Body of pancreas (tissue), 4 donors: ENCODE measurements at regions not wholly inside any gene's neighbourhood (a gene's known extent, or its start where the extent isn't known, plus 50 kb on each side); places are given as distances from the start of the nearest gene placed in this dataset.

Source experiments
- ATAC-seq: fragments of 150-250 bp; one replicate; pipeline ENCODE4 v1.9.1; 2016
- DNase-seq, 4 donors: peaks; one replicate each; pipeline ENCODE4 v3.0.0-alpha.2; 2019
- H3K27ac ChIP-seq, 4 donors: fragments of 200-600 bp; sonication (generic); 1 replicate in 3 of 4; 2 replicates in 1 of 4; pipeline versions ENCODE4 v1.5.1 to v1.6.1; 2016 to 2019; ENCODE audit warnings: mild to moderate bottlenecking in 1 of 4, mixed read lengths in 1 of 4, moderate library complexity in 1 of 4
- H3K27me3 ChIP-seq, 2 donors: fragments of 200-600 bp; sonication (generic); one replicate each; pipeline ENCODE4 v1.6.0; 2016; ENCODE audit warnings: mild to moderate bottlenecking in 1 of 2
- H3K36me3 ChIP-seq, 2 donors: fragments of 200-600 bp; sonication (generic); replicated peaks in 1 of 2; 2 replicates each; pipeline ENCODE4 v1.5.1; 2016; ENCODE audit warnings: low read depth in 2 of 2; ENCODE audit not compliant: insufficient read depth in 1 of 2
- H3K4me1 ChIP-seq: fragments of 200-600 bp; sonication (generic); one replicate; pipeline ENCODE4 v1.6.0; 2016
- H3K4me3 ChIP-seq, 2 donors: fragments of 200-600 bp; sonication (generic); 1 replicate in 1 of 2; 2 replicates in 1 of 2; pipeline ENCODE4 v1.5.1; 2016 to 2019
- H3K9me3 ChIP-seq, 3 donors: fragments of 200-600 bp; sonication (generic); 1 replicate in 2 of 3; 2 replicates in 1 of 3; pipeline ENCODE4 v1.5.1; 2016
- CTCF ChIP-seq, 7 experiments: fragments of 450-650 bp in 4 of 7; fragments of 200-600 bp in 3 of 7; sonication (generic) in 3 of 7; IDR thresholded peaks; one replicate each; pipeline ENCODE4 v1.5.1; 2016 to 2019; ENCODE audit warnings: antibody characterized with exemption in 7 of 7
- POLR2A ChIP-seq, 3 donors: fragments of 450-650 bp; IDR thresholded peaks; one replicate each; pipeline ENCODE4 v1.6.1; 2016; ENCODE audit warnings: antibody characterized with exemption in 3 of 3, mild to moderate bottlenecking in 2 of 3
- WGBS, 2 donors: methylation state at CpG; one replicate each; pipeline ENCODE4 v1.1.5; 2017; 5-methylcytosine and 5-hydroxymethylcytosine counted together
- intact Hi-C: fragments of 100-400 bp; cut with DNase I; formaldehyde crosslinking; loops from one replicate; pipeline ENCODE4 v1.15.1; 2023

- no peak for ATAC-seq
- WGBS, 2 donors: 17 to 23% methylated on average over 5 of the region's 5 CpGs
- H3K27me3 ChIP-seq: no peaks in the 10 kb centered on the region
- no peaks in the 10 kb centered on the region for H3K36me3 ChIP-seq
- peaks cover 8% of the 10 kb centered on the region for H3K4me1 ChIP-seq
- no peaks in the 10 kb centered on the region for H3K9me3 ChIP-seq
- peak in 1 of 4 donors; percentile 9 for DNase-seq
- TF ChIP-seq POLR2A (IDR thresholded peaks at IDR 0.05) (no peak), CTCF (IDR thresholded peaks at IDR 0.05) (no peak)
- H3K4me3 ChIP-seq: no peak overlapping the region
- intact Hi-C loops: no loop called here
- H3K27ac ChIP-seq: peak overlapping the region in 2 of 4 donors; percentile 7 to 36
These were observed 195.6 kb upstream of the CFAP20DC start for GRCh38 chr3:59245300-59245858.

- 94% methylated on average over 6 of the region's 6 CpGs for WGBS, 2 donors
- intact Hi-C loops: no loop called here
- H3K27me3 ChIP-seq: no peaks in the 10 kb centered on the region
- H3K4me3 ChIP-seq: no peak overlapping the region
- peaks cover 8% of the 10 kb centered on the region for H3K4me1 ChIP-seq
- ATAC-seq (no peak), DNase-seq (no peak)
- H3K27ac ChIP-seq: no peak overlapping the region
- H3K9me3 ChIP-seq: no peaks in the 10 kb centered on the region
- TF ChIP-seq POLR2A (IDR thresholded peaks at IDR 0.05): no peak
- no peak for TF ChIP-seq CTCF (IDR thresholded peaks at IDR 0.05)
- no peaks in the 10 kb centered on the region for H3K36me3 ChIP-seq
These were observed 194.5 kb upstream of the CFAP20DC start for GRCh38 chr3:59244343-59244742.

DNA sequence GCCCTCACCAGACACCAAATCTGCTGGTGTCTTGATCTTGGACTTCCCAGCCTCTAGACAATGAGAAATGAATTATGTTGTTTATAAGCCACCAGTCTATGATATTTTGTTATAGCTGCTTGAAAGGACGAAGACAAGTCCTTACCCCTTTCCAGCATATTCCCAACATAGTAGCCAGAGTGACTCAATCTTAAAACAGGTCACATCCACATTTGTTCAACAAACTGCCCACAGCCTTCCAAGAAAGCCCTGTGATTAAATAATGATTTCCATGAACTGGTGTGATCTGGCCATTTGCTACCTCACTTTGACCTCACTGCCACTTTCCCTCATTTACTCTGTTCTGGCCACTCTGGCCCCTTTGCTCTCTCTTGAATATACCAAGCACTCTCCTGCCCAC, 193.7 kb upstream of the CFAP20DC start:
- Histone ChIP-seq H3K27ac (no peak overlapping the region), H3K4me3 (no peak overlapping the region), H3K36me3 (no peaks in the 10 kb centered on the region), H3K4me1 (peaks cover 8% of the 10 kb centered on the region), H3K27me3 (no peaks in the 10 kb centered on the region), H3K9me3 (no peaks in the 10 kb centered on the region)
- no peak for DNase-seq
- intact Hi-C loops: no loop called here
- TF ChIP-seq CTCF (IDR thresholded peaks at IDR 0.05) (no peak), POLR2A (IDR thresholded peaks at IDR 0.05) (no peak)
- WGBS, 2 donors: 79 to 90% methylated on average over 1 of the region's 1 CpG
- no peak for ATAC-seq

GRCh38 chr3:59240666-59241255, 190.9 kb upstream of the CFAP20DC start:
- no peak for TF ChIP-seq CTCF (IDR thresholded peaks at IDR 0.05)
- no peak for ATAC-seq
- Histone ChIP-seq H3K36me3 (no peaks in the 10 kb centered on the region), H3K27me3 (no peaks in the 10 kb centered on the region), H3K4me3 (no peak overlapping the region), H3K9me3 (no peaks in the 10 kb centered on the region), H3K4me1 (peaks cover 8% of the 10 kb centered on the region), H3K27ac (no peak overlapping the region)
- intact Hi-C loops: no loop called here
- DNase-seq: no peak
- WGBS, 2 donors: 88% methylated on average over 2 of the region's 2 CpGs

- ATAC-seq (no peak), DNase-seq (no peak)
- Histone ChIP-seq H3K27ac (no peak overlapping the region), H3K36me3 (no peaks in the 10 kb centered on the region), H3K27me3 (no peaks in the 10 kb centered on the region), H3K9me3 (no peaks in the 10 kb centered on the region), H3K4me3 (no peak overlapping the region), H3K4me1 (no peaks in the 10 kb centered on the region)
- intact Hi-C loops: no loop called here
- no peak for TF ChIP-seq CTCF (IDR thresholded peaks at IDR 0.05)
- no peak for TF ChIP-seq POLR2A (IDR thresholded peaks at IDR 0.05)
- WGBS, 2 donors: 83 to 87% methylated on average over 6 of the region's 6 CpGs
These were observed 187.3 kb upstream of the CFAP20DC start for GRCh38 chr3:59237121-59237520.
